ENCODE measurements at regions not wholly inside any gene's neighbourhood (a gene's known extent, or its start where the extent isn't known, plus 50 kb on each side); places are given as distances from the start of the nearest gene placed in this dataset.

DNA sequence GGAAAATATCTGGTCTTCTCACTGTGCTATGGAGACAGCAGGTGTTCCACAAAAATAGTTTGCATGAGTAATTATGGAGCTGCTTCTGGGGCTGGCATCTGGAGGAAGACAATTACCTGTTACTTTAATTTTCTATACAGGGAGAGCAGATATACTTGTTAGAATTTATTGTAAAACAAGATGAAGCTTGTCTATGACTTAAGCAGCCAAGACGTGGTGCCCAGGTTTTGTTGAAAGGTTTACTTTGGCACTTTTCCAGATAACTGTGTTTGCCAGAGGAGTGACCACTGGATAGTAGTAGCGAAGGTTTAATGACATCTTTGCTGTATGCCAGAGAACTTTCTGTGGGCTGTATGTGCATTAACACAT lies 134.5 kb upstream of the KL start:
- TF ChIP-seq, protein P1, sequence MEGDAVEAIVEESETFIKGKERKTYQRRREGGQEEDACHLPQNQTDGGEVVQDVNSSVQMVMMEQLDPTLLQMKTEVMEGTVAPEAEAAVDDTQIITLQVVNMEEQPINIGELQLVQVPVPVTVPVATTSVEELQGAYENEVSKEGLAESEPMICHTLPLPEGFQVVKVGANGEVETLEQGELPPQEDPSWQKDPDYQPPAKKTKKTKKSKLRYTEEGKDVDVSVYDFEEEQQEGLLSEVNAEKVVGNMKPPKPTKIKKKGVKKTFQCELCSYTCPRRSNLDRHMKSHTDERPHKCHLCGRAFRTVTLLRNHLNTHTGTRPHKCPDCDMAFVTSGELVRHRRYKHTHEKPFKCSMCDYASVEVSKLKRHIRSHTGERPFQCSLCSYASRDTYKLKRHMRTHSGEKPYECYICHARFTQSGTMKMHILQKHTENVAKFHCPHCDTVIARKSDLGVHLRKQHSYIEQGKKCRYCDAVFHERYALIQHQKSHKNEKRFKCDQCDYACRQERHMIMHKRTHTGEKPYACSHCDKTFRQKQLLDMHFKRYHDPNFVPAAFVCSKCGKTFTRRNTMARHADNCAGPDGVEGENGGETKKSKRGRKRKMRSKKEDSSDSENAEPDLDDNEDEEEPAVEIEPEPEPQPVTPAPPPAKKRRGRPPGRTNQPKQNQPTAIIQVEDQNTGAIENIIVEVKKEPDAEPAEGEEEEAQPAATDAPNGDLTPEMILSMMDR (IDR thresholded peaks at IDR 0.05), result no peak
- TF ChIP-seq EP300 (IDR thresholded peaks at IDR 0.05; ENCODE audit: low read depth) (no peak), POLR2A (IDR thresholded peaks at IDR 0.05) (no peak)
